HG02678 (cell line): ENCODE measurements at regions not wholly inside any gene's neighbourhood (a gene's known extent, or its start where the extent isn't known, plus 50 kb on each side); places are given as distances from the start of the nearest gene placed in this dataset.

Source experiments
- ATAC-seq: cut with Tn5 transposase; IDR thresholded peaks from one replicate; pipeline ENCODE4 v1.9.1; 2021; ENCODE audit warnings: mild to moderate bottlenecking, moderate library complexity; ENCODE audit not compliant: unreplicated experiment

DNA sequence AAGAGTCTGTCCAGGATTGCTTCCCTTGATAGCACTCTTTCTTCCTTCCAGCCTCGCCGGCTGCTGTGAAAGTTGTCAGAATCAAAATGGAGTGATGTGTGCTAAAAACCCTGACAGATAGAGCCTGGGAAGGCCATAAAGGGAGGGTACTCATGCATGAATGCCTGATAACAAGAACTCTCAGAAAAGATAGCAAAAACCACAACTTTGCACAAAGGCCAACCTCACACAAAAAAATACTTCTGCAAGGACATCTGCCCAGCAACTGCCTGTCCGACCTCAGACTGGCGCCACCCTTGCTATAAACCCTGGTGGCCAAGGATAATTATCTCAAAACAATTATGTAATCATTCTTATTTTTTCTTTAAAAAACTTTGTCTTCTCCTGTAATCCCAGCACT lies 133.2 kb upstream of the SVIL start:
- ATAC-seq = no peak

GRCh38 chr10:29766753-29767152 lies 132.0 kb upstream of the SVIL start:
- no peak for ATAC-seq

DNA sequence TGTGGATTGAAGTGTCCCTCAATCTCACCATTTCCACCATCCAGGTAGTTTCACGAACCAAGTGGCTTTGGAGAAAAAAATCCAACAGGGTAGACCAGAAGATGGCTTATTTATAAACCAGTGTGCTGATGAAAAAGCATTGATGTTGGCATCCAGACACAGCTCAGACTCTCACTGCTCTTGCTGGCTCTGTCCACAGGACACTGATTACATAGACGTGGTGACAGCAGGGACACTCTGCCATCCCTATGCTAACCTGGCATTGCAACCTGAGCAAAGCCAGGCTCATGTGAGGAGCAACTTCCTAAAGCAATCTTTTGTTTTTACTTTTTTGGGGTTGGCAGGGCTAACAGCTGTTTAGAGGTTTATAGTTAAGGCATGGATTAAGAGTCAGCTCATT lies 130.6 kb upstream of the SVIL start:
- ATAC-seq = no peak

DNA sequence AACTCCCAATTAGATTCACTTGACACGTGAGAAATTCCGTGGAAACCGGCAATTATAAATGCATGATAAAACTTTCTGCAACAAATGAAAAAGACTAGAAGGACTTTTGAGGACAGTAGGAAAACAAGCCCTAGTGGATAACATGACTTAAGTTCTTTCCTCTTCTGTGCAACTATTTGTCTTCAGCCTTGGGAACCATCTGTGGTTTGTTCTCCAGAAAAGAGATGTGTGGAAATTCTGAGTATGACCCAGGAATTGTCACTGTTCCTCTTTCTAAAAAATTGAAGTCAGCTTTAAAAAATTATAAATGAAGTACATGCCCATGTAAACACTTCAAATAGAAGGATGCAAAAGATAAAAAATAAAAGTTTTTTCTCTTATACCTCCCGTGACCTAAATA lies 128.6 kb upstream of the SVIL start:
- ATAC-seq = no peak

DNA sequence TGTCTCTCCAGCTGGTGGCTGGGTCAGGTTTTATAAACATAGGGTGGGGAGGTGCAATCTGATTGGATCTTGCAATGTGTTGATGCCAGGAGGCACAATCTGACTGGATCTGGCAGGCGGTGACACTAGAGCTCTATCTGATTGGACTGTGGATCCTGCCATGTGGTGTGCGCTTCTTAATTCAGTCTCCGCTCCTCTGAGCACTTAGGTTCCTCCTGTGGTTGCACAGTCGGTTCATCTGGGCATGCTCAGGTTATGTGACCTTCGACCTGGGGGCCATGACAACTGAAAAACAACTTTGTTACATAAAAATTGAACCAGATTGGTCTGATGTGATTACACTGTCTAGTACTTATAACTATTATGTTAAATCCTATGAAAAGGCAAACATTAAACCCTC lies 127.1 kb upstream of the SVIL start:
- ATAC-seq = no peak

- ATAC-seq = no peak
These were observed 125.5 kb upstream of the SVIL start for GRCh38 chr10:29760138-29760900.

DNA sequence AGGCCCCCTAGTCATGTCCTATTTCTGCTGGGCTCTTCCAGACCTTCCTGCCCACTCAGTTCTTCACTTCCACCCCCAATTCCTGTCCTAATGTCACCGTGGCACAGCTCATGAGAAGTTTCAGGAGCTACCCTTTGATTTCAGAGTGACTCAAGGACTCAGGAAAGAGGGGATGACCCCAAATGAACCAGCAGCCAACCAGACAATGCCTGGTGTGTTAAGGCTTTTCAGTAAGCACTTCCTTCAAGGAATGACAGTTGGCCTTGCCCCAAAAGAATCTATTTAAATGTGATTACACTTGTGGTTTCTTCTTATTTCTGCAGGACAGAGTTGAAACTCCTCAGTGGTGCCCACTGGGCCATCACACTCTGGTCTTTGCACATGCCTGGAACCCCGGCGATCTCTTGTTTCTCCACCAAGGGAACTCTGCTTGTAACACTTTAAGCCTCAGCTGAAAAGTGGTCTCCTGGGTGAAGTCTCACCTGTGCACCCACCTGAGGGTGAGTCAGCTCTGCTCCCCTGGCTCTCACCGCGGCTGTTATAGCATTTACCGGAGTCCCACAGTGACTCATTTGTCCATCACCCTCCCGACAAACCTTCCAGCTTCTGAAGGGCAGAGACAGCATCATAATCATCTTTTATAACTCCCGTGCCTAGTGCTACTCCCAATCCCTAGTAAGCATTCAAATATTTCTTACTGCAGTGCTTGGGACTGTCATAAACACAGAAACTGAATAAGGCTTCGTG lies 123.0 kb upstream of the SVIL start:
- no peak for ATAC-seq

- ATAC-seq = no peak
These were observed 121.7 kb upstream of the SVIL start for GRCh38 chr10:29756451-29756850.

DNA sequence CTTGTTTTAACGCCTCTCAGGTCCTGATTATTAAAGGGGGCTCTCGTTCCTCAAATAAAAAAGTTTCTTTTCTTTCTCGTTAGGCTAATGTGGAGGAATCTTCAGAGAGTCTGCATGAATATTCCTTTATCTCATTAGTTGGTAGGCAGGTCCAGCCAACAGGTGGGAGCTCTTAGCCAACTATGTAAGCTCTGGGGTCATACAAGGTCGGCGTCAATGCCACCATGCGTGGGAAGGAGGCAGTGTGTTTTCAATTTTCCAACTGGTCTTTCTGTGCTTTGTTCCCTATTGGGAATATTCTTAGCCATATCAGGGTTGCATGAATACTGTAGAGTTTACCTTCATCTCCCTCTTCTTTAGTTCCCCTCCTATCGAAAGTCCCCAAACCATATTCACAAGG lies 118.5 kb upstream of the SVIL start:
- ATAC-seq = no peak

DNA sequence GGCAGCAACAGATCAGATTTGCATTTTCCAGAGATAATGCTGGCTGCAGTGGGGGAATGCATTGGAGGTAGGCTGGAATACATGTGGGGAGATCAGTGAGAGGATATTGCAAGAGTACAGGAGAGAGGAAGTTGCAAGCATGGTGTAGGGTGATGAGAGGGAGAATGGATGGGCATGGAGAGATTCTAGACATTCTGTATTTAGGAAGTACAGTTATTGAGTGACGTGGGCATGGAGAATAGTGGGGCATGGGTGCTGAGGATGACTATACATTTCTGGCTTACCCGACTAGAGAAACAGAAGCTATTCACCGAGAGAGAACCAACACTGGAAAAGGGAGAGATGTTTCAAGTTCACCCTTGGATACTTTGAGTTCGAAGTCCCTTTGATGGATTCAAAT lies 116.9 kb upstream of the SVIL start:
- no peak for ATAC-seq

DNA sequence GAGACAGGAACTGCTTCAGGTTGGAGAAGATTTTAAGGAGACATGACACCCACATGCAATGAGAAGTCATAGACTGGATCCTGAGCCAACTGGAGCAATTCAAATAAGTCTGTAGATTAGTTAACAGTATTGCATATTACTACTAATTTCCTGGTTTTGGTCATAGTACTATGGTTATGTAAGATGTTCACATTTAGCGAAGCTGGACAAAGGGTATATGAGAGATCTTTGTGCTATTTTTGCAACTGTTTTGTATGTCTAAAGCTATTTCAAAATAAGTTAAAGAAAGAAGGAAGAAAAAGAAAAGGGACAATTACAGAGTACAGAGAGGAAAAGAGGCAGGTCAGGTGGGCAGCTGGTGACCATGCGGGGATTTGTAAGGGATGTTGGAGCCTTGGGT lies 116.5 kb upstream of the SVIL start:
- ATAC-seq = no peak

DNA sequence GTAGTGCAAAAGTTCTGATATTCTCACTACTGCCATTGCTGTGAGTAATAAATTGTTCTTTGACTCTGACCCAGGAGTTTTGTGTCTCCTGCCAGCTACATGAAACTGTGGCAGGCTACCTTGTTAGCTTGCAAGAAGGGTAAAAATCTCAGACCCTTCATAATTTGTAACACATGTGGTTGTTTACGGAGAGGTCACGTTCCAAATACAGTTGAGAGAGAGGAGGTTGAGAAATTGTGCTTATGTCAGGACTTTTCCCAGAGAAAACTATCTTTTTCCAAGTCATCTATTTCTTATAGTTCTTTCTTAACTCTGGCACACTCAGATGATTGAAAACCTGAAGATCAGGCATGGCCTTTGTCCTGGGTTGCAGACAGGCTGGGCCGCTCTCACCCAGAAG lies 114.4 kb upstream of the SVIL start:
- no peak for ATAC-seq

DNA sequence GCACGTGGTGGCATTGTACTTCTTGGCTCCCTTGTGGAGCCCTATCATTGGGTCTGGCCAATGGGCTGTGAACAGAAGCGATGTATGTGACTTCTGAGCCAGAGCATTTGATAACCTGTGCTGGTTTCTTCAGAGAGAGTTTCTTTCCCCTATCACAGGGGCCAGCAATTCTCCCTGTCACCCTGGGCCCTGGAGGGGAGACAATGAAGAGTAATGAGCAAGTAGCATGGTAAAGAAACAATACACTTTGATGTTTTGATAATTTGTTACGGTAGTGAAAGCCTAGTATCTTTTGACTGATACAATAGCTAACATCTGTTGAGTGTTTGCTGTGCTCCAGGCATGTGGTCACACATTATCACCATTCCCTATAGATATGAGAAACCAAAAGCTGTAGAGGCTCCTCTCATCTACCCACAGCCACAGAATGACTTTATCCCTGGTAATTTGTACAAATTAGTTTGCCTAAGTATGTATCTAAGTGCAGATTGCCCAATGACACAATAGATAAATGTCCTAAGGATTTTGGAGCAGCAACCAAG lies 113.4 kb upstream of the SVIL start:
- no peak for ATAC-seq

- ATAC-seq = no peak
These were observed 111.5 kb upstream of the SVIL start for GRCh38 chr10:29746080-29746797.

DNA sequence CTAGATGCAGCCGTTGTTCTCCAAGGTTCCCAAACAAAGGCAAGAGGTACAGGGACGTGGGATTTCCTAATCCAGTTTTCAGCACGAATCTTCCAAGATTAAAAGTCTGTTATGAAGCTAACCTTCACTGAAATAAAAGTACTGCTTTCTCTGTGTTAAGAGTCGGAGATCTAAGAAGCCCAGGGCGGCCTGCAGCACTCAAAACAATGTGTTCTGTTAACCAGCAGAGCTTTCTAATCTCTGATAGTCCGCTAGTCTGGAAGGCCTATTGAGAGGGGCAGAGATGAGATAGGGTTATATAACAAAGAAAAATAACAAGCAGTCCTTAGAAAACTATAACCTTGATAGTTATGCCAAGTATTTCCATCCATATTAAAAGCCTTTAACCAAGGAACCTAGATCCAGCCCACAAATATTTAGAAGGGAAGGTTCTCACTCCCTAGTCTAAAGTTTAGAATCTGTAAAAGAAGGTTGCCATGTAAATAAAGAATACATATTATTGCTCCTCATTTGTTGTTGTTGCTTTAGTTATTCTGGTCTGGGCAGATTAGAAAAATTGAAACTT lies 106.3 kb upstream of the SVIL start:
- no peak for ATAC-seq

- no peak for ATAC-seq
These were observed 103.6 kb upstream of the SVIL start for GRCh38 chr10:29738341-29738740.

- no peak for ATAC-seq
These were observed 102.4 kb upstream of the SVIL start for GRCh38 chr10:29737074-29737593.

GRCh38 chr10:29736366-29737073 lies 101.7 kb upstream of the SVIL start:
- no peak for ATAC-seq

GRCh38 chr10:29735628-29736365 lies 101.0 kb upstream of the SVIL start:
- peak; percentile 79 for ATAC-seq
